Skin of body (tissue), 1 donor: ENCODE measurements at regions not wholly inside any gene's neighbourhood (a gene's known extent, or its start where the extent isn't known, plus 50 kb on each side); places are given as distances from the start of the nearest gene placed in this dataset.

Experiments used
- DNase-seq: peaks from one replicate; lab custom pipeline; 2025; lab: John Stamatoyannopoulos, UW

DNA sequence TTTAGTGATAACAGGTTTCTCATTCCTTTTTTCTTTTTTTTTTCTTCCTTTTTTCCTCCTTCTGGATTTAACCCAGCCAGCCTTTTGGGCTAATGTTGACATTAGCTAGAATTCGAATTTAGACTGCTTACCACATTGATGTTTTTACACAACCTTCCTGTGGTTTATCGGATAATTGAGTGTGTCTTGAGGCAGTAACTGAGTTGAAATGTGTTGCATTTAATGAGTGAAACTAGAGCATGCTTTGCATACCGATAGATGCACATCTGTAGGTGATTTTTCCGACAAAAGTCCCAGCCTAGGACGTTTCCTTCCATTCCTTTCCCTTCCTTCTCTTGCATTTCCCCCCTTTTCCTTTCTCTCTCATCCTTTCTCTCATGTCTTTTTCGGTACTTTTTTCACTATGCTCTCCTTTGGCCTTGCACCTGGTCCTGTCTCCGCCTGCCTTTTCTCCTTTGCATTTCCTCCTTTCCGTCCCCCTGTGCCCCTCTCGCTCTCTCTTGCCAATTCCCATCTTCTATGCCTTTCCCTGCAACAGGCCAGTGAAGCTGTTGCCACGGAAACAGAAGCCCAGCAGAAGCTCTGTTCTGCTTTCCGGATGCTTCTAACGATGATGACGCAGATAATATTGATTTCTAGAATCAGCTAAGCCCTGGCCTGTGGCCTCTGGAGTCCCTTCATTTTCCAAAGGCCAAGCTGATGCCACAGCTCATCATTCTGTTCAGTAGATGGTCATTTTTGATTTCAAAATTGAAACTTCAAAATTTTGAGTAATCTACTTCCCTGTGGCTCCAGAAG lies 76.1 kb downstream of the SLC25A47 start:
- DNase-seq, result no peak

DNA sequence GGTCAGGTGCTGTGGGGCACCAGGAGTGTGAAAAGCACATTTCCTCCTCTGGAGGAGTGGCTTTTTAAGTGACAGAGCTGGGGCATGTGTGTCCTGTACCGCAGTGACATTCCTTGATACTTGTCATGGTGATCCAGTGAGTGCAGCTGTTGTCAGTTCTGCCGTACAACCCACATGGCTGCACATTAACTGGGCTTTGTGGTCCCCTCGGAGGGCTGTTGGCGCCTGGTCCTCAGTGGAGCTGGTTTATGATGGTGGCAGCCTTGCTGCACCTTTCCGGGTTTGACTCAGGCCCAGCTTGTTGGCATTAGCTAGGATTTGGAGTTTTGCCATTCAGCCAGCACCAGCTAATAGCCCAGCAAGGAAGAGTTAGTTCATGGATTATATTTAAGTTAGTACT lies 77.0 kb downstream of the SLC25A47 start:
- no peak for DNase-seq

DNA sequence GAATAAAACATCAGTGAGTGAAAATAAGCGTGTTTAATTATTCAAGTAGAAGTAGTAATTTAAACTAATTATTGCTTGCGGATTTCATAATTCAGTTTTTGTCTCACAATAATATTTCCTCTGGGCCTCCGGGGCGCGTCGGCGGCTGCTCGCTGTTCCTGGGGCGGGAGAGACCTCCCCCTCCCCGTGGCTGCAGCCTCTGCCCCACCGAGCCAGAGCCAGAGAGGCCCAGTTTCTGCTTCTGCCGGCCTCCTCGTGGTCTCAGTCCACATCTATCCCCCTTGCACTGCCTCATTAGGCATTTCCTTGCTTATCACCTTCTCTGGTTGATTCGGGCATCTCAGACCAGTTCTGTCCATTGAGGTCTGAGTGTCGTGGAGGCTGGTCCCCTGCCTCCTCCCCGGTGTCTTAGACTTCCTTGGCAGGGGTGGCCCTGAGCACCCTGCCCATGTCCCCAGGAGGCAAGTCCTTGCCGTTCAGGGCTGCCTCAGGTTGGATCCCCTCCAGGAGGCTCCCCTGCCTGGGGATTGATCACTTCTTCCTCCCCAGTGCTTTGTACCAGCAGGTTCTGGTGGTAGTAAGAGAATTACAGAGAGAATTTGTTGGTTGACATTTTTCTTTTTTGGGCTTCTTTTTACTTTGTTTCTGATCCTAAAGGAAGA lies 78.0 kb downstream of the SLC25A47 start:
- DNase-seq, result no peak

DNA sequence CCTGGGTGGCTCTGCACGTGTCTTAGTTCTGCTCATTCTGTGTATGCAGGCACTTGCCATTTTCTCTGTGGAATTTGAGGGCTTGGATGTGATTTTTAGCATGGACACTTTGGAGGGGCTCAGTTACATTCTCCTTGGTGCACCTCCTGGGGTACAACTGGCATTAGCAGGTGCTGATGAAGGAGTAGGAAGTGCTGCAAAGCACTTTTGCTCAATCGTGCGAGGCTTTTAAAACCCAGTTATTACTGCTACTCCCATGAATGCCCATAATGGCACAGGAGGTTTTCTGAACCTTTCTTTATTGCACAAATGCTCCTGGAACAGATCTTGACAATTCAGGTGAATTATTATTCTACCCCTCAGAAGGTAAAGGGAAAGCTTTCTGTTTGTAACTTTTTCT lies 78.7 kb downstream of the SLC25A47 start:
- DNase-seq, result no peak

DNA sequence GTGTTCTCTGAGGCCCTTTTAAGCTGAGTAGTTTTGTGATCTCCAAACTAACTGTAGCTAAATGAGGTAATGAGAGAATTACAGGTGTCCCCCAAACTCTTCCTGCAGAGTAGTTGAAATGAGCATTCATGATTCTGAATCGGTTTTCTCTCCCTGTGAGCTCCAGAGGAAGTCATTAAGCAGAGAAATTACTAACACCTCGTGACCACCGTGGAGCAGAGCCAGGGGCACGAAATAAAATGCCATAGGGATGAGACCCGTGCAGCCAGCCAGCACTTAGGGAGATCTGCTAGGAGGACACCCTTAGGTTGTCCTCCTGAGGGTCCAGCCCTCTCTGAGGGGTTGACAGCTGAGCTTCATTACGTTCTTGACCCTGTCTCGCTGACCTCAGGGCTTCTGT lies 79.5 kb downstream of the SLC25A47 start:
- DNase-seq, result no peak

DNA sequence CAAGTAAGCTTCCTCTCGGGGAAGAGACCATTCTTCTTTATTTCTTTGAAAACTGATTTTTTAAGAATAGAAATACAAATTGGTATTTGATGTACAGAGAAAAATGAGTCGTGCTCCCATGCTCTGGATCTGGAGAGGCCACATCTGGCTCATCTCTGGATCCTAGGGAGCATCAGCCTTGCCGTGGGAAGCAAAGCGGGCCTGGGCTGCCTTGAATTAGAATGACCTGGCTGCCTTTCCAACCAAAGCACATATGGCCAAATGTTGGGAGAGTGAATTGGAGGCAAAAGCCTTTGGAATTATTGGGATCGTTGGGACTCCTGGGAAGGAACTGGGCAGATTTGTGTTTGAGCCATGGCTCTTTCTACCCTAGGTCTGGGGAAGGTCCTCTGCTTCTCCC lies 80.0 kb downstream of the SLC25A47 start:
- DNase-seq, result no peak

DNA sequence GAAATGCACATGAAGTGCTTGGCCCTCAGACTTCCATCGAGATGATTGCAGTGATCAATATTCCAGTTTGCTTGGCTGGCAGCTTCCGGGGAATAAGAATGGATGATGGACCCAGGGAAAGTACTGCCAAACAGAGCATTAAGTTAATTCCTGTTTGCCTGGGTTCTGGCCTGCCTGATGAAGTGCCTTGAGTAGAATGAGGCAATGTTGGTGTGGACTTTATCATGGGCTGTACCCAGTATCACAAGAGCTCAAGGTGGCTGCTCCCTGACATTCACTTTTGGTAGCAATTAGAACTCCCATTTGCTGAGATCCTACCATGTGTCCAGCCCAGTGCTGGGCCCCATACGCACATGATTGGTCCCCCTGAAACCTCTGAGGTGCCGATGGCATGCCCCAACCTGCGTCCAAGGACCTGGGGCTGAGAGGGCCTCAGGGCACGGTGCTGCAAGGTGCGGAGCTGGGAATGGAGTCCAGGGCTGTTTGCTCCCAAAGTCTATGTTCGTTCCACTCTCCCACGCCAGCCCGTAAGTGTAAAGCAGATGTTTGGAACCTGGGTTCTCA lies 80.7 kb downstream of the SLC25A47 start:
- DNase-seq, result no peak

DNA sequence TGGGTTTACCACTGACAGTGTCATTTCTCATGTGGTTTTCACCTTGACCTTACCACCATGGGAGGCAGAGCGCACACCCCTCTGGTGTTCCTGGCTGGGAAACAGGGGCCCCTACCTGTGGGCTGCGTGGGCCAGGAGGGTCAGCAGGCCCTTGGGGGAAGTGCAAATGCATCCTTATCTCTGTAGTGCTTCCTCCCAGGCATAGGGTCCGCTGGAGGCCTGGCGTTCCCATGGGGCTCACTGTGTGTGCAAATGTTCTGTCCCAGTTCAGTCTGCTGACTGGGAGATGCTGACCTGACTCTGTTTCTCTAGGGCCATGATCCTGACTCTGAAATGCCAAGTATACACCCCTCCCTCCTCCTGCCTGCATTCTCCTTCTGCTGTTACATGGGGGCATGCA lies 81.3 kb downstream of the SLC25A47 start:
- DNase-seq, result no peak

DNA sequence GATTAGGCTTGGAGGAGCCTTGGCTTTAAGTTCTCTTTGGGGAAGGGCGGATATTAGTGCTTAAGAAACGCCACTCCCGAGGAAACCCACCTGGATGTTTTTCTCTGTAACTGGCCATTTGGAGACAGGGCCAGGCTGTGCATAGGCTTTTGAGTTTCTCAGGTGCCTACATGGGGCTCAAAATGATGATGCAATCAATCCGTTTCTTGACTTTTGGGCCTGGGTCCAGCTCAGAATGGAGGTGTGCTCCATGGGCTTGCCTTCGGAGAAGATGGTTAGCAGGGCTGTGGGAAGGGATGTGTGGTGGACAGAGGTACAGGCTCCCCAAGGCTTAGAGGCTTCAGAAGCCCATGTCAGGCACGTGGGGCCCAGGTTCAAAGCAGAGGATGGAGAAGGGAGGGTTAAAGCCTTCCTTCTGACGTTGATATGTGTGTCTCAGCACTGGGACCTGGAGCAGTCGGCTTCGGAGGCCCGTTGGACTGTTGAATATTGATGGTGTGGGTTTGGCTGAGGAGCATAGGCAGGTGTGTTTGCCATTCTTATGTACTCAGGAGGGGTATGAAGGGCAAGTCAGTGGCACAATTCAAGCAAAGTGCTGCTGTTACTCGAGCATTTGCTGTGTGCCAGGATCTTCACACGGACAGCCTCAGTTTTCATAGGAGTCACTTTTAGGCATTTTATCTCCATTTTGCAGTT lies 82.8 kb downstream of the SLC25A47 start:
- no peak for DNase-seq

DNA sequence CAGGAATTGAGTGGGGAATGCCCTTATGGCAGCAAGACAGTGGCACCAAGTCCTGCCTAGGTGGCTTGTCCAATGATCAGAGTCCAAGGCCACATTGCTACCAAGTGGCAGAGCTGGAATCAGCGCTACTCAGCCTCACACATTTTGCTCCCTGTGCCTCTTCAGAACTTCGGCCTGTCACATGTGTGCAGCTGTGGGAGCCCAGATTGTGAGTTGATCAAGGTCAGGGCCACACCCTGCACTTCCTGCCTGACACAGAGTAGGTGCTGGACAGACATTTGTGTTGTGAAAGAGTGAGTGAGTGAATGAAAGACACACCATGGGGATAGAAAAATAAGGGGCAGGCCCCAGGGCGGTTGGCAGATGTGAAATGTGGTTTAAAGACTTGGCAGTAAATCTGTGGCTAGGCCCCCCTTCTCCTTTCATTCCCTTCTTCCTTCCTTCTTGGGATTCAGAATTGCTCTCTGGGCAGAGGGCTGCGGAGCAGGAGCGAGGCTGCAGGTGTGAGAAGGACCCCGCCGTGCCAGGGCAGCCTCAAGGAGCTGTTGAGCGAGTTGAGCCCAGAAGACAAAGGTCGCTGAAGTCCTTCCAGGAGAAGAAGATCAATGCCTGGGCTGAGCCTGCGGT lies 83.5 kb downstream of the SLC25A47 start:
- DNase-seq, result no peak

DNA sequence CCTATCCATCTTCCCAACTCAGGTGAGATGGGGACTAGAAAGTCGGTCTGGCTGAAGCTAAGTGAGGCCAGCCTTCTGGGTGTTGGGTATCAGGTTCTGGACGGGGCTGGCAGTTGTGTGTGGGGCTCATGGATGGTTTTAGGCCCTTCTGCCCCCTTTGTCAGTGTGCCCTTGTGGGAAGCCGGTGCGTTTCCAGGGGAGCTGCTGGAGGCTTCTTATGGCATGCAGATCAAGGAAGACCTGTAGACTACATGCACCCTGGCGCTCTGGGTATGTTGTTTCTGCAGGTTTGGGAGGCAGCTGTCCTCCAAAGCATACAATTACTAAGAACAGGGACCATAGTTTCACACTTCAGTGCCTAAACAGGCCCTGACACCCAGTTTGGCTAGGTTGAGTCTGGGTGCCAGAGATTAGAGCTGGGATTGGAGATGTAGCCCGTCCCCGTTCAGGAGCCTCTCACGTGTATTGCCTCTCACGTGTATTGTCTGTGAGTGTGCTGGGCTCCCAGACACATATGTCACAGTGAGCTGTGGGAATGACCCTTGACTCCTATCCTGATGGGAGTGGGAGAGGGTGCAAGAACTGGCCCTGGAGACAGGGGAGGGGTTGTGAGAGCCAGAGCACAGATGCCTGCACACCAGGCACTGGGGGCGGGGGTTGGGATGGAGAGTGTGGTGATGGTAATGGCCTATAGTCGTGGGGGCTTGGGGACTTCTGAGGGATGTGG lies 84.4 kb downstream of the SLC25A47 start:
- DNase-seq, result no peak

DNA sequence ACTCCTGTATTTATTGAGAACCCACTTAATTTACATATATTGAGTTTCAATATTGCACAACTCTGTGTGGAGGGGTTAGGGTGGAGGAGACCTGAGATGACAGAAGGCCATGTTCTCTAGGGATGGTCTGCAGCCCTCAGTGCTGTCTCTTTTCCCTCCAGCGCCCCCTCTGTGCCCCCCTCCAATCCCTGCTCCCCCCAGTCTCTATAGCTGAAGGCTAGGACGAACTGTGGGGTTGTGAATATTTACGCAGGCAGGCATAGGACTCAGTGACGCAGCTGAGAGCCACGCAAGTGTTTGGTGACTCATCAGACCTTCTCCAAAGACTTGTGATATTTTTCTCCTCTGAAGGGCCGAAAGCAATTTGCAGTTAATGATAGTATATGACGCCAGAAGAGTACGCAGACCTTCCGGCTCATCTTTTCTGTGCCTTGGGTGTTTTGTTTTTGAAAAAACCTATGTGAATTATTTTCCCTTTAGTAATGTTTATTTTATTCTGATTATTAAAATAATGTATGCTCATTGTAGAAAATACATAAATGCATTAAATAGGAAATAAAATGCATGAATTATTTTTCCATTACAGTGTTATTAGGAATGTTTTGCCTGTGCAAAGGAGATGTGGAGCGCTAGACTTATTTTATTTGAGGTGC lies 85.3 kb downstream of the SLC25A47 start:
- DNase-seq, result no peak

DNA sequence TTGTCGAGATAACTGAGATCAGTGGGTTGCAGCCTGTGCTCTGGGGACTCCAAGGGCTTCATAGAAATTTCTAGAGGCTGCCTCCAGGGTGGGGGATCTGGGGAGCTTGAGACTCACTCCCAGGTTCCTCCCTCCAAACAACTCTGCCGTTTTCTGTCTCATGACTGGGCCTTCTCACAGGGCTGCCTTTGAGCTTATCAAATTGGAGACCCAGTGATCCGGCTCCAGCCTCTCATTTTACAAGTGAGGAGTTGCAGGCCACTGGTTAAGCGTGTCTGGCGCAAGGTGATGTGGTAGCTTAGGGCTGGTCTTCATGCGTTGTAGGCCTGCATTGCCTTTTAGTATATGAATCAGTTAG lies 85.8 kb downstream of the SLC25A47 start:
- no peak for DNase-seq

DNA sequence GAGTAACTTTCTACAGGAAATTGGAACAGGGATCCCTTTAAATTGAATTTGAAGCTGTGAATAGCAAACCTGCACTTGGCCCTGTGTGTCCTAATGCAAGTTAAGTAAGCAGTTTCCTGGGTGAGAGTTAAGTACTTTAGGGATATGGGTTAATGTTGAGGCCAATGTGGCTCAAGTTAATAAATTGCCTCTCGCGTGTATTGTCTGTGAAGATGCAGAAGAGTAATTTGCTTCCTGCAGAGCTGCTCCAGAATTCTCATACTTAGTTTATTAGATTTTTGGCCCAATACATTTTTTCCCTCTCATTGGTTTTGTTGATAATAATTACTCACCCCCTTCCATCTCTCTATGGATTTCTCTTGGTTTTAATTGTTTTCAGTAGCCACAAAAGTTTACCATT lies 86.5 kb downstream of the SLC25A47 start:
- no peak for DNase-seq

DNA sequence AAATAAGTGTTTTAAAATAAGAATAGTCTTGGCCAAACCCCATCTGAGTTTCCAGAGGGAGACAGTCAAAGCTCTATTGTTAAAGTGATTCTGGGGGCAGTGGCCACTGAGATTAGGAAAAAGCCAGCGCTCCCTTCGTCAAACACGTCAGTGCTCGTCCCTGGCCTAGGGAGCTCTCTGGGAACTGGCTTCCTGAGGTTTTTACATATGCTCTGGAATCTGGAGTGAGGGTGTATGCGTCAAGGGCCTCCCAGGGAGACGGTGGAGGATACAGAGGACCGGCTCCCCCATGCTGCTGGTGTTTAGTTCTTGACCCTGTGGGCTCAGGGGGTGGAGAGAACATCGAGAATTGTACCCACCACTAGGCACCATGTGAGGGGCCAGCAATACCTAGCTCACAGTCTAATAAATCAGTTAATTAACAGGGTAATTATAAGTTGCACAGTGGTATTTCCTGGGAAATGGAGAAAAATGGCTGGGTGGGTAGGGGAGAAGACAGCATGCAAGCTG lies 87.0 kb downstream of the SLC25A47 start:
- DNase-seq, result no peak

DNA sequence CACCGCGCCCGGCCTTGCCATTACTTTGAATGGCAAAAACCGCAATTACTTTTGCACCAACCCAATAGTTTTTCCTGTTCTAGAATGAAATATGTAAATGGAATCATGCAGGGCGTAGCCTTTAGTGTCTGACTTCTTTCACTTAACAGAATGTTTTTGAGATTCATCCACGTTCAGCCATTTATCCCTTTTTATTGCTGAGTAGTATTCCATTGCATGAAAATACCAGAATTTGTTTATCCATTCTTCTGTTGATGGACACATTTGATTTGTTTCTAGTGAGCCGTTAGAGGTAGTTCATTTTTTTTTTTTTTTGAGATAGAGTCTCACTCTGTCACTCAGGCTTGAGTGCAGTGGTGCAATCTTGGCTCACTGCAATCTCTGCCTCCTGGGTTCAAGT lies 90.6 kb downstream of the SLC25A47 start:
- no peak for DNase-seq

DNA sequence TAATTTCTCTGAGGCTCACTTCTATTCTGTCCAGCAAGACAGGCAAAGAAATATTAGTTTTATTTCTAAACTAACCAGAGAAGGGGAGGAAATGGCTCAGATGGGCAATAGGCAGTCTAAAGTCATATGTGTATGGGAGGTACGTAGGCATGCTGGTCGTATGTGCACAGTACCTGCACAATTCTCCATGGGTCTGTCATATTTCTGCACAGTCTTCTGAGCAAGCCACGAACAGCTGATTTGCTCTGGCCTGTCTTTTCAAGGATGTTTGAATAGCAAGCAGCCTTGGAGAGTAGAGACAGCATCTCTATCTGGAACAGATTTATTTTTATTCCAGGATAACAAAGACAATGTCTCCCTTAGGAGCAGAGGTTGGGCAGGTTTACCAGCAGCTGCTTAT lies 92.1 kb downstream of the SLC25A47 start:
- DNase-seq, result no peak

DNA sequence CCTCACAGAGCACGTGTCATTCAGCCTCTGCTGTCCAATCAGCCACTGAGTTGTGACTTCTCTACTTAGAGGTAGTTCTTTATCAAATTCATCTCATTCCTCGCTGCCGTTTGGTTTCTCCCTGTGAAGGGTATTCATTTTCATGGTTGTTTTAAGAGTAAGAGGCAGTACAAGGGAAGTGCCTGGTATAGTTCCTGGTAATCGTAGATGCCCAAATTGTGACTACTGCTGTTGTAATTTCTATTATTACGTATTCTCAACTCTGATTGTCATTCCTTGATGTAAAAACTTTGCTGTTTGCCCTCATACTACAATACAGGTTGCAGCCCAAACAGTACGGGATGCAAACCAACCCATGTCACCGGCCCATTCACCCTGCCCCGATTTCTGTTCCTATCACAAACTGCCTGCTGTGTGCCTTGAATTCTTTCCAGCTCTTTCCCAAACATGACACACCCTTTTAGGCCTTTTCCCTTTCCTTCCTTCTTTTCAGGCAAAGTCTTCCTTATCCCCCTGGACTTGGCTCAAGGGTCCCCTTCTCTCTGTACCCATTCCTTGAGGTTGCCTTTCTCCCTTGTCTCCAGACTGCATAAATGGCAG lies 93.0 kb downstream of the SLC25A47 start:
- no peak for DNase-seq

DNA sequence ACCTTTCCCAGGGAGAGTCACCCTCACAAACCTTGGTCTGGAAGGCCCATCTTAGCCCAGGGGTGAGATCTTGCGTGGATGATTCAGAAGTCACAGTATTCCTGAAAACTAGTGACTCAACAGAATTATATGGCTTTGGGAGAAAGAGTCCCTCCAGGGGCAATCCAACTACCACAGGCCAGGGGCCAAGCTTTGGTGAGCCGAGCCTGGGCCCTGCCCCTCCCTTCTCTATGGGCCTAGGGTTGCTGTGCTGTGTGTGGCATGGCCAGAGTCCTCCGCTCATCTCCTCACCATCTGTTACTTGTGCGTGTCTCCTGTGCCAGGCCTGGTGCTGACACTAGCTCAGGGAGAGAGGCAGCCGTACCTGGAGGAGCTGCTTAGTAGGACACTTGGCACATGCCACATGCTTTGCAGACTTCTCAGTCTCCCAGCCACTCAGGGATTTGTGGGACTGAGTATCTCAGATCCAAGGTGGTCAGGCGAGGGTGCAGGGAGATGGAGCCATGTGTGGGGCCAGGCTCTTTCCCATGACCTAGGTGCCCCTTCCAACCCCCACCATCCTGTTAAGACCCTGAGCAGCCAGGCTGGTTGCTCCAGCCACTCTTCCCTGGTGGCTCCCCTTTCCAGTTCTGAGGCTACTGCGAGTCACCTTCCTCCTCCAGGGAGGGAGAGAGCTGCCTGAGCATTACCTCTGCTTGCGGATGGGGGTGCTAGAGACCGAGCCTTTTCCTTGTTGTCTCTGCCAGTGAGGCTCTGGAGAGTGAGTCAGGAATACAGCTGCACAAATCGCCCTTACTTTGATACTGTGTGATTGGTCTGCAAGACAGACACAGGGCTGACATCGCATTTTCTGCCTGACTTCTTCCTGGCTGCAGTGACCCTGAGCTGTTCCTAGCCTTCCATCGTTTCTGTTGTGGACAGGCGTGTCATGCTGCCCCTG lies 94.1 kb downstream of the SLC25A47 start:
- no peak for DNase-seq
